ENCODE measurements at regions not wholly inside any gene's neighbourhood (a gene's known extent, or its start where the extent isn't known, plus 50 kb on each side); places are given as distances from the start of the nearest gene placed in this dataset.

GRCh38 chr6:139852488-139853140, 478.2 kb upstream of the CITED2 start:
- TF ChIP-seq, protein P1, sequence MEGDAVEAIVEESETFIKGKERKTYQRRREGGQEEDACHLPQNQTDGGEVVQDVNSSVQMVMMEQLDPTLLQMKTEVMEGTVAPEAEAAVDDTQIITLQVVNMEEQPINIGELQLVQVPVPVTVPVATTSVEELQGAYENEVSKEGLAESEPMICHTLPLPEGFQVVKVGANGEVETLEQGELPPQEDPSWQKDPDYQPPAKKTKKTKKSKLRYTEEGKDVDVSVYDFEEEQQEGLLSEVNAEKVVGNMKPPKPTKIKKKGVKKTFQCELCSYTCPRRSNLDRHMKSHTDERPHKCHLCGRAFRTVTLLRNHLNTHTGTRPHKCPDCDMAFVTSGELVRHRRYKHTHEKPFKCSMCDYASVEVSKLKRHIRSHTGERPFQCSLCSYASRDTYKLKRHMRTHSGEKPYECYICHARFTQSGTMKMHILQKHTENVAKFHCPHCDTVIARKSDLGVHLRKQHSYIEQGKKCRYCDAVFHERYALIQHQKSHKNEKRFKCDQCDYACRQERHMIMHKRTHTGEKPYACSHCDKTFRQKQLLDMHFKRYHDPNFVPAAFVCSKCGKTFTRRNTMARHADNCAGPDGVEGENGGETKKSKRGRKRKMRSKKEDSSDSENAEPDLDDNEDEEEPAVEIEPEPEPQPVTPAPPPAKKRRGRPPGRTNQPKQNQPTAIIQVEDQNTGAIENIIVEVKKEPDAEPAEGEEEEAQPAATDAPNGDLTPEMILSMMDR (IDR thresholded peaks at IDR 0.05), result no peak
- no peak for TF ChIP-seq POLR2A (IDR thresholded peaks at IDR 0.05)
